ENCODE measurements at regions not wholly inside any gene's neighbourhood (a gene's known extent, or its start where the extent isn't known, plus 50 kb on each side); places are given as distances from the start of the nearest gene placed in this dataset.
"Not testable (repeated sequence)": the region's sequence is repeated elsewhere in the genome, so short reads cannot be mapped to it uniquely, and the experiment has no call there.

DNA sequence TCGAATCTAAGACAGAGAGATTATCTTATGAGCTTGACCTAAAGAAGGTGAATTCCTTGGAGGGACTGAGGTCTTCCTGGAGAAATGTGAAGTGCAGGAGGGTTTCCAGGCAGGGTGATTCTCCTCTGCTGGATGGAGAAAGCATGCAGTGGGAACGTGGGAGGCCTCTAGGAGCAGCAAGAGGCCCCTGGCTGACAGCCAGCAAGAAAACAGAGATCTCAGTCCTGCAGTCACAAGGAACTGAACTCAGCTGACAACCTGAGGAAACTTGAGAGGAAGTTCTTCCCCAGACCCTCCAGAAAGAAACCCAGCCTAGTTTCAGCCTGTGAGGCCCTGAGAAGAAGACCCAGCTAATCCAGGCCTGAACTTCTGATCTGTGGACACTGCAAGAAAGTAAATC is 345.9 kb downstream of the FAM72C start:
- no peak for DNase-seq (ENCODE audit: low read depth, low spot score)

DNA sequence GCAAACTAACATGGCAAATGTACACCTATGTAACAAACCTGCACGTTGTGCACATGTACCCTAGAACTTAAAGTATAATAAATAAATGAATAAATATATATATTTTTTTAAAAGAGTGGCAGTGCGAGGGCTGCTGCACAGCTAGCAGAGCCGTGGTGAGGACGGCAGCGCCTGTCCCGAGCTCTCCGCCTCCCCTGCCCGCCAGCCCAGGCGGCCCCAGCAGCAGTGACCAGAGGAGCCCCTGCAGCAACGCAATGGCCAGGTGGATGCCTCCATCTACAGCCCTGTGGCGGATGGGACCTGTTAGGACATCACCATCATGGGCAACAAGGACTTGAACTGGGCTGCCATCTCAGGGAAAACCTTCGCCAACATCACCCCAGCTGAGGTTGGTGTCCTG is 351.9 kb downstream of the FAM72C start:
- no peak for DNase-seq (ENCODE audit: low read depth, low spot score)

DNA sequence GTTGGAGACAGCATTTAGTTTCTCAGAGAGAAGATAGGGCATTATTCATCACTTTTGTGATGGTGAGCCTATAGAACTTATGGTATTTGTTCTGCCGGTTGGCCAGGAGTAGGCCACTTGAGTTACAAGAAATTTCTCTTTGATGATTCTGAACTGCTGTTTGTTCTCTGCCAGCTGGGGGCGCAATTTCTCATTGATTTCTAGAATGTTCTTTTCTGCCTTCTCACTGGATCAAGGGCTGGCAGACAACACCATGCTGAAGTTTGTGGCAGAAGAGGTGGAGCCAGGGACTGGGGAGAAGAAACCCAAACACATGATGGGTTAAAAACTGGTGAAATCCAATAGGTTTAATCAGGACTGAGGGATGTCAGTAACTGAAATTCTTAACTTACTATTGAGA is 360.6 kb downstream of the FAM72C start:
- no peak for DNase-seq (ENCODE audit: low read depth, low spot score)

DNA sequence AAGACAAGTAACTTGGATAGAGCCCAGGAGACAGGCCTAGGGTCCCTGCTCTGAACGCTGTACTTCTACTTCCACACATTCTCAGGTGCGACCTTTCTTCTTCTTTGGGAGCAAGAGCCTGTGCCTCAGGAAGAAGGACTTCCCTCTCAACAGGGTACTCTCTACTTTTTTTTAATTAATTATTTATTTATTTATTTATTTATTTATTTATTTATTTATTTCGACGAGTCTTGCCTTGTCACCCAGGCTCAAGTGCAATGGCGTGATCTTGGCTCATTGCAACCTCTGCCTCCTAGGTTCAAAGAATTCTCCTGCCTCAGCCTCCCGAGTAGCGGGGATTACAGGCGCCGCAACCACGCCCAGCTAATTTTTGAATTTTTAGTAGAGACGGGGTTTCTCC is 361.6 kb downstream of the FAM72C start:
- DNase-seq (ENCODE audit: low read depth, low spot score) = no peak

DNA sequence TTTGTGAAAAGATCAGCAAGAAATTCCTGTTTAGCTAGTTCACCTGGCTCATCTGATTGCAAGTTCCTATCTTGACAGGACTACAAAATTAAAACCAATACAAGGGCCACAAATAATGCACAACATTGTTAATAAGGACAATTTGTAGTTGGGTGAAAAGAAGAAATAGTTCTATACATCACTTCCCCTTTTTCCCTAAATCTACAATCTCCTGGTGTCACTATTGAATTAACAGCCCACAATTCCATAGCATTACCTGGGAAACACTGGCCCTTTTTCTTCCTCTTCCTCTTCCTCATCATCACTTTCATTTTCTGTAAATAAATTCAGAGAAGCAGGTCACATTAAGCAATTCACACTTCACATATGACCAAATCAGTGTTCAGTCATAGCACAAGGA is 366.9 kb downstream of the FAM72C start:
- DNase-seq (ENCODE audit: low read depth, low spot score) = no peak

DNA sequence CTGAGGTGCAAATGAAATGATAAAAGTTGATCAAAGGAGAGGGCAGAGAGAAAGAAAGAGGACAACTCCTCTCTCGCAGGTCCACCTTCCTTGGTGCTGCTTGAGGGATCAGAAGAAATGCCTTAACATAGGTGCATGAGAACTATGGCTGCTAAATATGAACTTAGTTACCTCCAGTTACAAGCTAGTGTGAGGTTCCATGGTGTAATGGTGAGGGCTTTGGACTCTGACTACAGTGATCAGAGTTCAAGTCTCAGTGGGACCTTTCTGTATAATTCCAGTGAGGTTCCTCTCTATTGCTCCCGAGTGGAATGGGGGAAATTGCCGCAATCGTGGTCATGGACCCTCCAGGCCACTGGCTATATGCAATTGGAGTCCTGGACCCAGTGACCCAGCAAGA is 387.3 kb downstream of the FAM72C start:
- no peak for DNase-seq (ENCODE audit: low read depth, low spot score)

DNA sequence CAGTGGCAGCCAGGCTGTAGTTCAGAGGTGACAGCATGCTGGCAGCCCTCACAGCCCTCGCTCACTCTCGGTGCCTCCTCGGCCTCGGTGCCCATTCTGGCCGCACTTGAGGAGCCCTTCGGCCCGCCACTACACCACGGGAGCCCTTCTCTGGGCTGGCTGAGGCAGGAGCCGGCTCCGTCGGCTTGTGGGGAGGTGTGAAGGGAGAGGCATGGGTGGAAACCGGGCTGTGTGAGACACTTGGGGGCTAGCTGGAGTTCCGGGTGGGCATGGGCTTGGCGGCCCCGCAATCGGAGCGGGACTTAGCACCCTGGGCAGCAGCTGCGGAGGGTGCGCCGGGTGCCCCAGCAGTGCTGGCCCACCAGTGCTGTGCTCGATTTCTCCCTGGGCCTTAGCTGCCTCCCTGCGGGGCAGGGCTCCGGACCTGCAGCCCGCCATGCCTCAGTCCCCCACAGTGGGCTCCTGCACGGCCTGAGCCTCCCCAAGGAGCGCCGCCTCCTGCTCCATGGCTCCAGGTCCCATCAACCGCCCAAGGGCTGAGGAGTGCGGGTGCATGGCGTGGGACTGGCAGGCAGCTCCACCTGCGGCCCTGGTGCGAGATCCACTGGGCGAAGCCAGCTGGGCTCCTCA is 396.8 kb downstream of the FAM72C start:
- DNase-seq (ENCODE audit: low read depth, low spot score) = no peak

DNA sequence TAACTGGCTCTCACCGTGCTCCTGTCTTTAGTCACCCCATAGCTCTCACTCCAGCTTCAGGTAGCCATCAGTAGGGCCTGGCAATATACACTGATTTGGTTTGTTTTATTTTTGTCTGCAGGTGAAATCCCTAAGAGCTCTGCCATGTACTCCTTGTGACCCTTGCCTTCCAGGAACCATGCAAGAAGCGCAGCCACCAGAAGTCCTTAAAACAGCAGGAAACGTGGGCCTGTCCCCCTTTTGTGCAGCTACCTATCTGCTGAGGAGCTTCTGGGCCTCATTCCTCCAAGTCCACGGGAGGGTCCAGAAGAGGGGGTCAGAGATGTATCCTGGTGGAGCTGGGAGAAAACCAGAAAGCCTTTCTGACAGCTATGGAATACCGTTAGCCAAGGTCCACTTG is 399.1 kb downstream of the FAM72C start:
- not testable (repeated sequence) for DNase-seq (ENCODE audit: low read depth, low spot score)

DNA sequence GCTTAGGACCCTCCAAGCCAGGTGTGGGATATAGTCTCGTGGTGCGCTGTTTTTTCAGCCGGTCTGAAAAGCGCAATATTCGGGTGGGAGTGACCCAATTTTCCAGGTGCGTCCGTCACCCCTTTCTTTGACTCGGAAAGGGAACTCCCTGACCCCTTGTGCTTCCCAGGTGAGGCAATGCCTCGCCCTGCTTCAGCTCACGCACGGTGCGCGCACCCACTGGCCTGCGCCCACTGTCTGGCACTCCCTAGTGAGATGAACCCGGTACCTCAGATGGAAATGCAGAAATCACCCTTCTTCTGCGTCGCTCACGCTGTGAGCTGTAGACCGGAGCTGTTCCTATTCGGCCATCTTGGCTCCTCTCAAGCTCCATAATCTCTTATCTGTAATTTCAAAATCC is 408.0 kb downstream of the FAM72C start:
- not testable (repeated sequence) for DNase-seq (ENCODE audit: low read depth, low spot score)

DNA sequence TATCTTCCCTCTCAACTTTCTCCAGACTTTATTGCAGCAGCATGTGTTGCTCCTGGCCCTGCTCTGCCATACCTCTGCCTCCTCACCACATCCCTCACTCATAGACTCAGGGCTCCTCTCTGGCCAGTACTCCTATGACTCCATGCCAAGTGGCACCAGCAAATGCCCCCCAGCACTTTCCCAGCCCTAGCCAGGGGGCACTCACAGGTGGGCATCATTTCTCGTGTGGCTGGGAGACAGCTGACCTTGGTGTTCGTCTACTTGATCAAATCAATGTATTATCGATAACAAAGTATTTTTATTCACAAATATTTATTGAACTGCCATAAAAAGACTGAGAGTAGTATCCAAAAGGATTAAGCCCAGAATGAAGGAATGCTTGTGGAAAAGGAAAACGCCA is 418.2 kb downstream of the FAM72C start:
- DNase-seq (ENCODE audit: low read depth, low spot score) = no peak

DNA sequence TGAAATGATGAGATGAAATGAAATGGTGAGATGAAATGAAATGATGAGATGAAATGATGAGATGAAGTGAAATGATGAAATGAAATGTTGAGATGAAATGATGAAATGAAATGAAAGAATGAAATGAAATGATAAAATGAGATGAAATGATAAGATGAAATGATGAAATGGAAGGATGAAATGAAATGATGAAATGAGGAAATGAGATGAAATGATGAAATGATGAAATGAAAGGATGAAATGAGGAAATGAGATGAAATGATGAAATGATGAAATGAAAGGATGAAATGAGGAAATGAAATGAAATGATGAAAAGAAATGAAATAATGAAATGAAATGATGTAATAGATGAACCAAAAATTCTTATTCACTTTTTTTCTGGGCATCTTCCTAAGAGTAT is 467.1 kb downstream of the FAM72C start:
- DNase-seq (ENCODE audit: low read depth, low spot score) = not testable (repeated sequence)

DNA sequence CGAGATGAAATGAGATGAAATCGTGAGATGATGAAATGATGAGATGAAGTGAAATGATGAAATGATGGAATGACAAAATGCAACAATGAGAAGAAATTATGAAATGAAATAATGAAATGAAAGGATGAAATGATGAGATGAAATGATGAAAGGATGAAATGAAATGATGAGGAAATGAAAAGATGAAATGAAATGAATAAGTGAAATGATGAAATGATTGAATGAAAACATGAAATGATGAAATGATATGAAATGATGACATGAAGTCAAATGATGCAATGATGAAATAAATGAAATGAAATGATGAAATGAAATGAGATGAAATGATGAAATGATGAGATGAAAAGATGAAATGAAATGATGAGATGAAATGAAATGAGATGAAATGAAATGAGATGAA is 467.7 kb downstream of the FAM72C start:
- DNase-seq (ENCODE audit: low read depth, low spot score) = not testable (repeated sequence)

DNA sequence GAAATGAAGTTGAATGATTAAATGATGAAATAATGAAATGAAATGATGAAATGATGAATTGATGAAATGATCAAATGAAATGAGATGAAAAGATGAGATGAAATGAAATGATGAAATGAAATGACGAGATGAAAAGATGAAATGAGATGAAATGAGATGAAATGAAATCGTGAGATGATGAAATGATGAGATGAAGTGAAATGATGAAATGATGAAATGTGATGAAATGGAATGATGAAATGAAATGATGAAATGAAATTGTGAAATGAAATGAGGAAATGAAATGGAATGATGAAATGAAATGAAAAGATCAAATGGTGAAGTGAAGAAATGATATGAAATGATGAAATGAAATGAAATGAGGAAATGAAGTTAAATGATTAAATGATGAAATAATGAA is 468.7 kb downstream of the FAM72C start:
- DNase-seq (ENCODE audit: low read depth, low spot score) = not testable (repeated sequence)

DNA sequence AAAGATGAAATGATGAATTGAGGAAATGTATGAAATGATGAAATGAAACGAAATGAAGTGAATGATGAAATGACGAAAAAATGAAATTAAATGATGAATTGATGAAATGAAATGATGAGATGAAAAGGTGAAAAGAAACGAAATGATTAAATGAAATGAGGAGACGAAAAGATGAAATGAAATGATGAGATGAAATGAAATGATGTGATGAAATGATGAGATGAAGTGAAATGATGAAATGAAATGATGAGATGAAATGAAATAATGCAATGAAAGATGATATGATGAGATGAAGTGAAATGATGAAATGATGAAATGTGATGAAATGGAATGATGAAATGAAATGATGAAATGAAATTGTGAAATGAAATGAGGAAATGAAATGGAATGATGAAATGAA is 469.7 kb downstream of the FAM72C start:
- not testable (repeated sequence) for DNase-seq (ENCODE audit: low read depth, low spot score)

DNA sequence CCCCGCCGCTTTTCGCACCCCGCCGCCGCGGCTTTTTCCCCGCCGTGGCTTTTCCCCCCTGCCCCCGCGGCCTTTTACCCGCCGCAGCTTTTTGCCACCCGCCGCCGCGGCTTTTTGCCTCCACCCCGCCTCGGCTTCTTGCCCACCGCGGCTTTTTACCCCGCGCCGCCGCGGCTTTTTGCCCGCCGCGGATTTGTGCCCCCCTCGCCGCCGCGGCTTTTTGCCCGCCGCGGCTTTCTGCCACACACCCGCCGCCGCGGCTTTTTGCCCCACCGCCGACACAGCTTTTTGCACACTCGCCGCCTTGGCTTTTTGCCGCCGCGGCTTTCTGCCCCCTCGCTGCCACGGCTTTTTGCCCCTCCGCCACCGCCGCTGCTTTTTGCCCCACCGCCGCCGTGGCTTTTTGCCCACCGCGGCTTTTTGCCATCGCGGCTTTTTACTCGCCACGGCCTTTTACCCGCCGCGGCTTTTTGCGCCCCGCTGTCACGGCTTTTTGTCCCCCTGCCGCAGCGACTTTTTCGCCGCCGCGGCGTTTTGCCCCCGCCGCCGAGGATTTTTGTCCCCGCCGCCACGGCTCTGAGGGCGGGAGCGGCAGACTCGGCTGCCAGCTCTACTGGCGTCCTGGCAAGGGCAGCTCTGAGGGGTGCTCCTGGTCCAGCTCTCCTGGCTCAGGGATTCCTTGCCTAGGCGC is 473.6 kb downstream of the FAM72C start:
- DNase-seq (ENCODE audit: low read depth, low spot score) = peak; percentile 5

DNA sequence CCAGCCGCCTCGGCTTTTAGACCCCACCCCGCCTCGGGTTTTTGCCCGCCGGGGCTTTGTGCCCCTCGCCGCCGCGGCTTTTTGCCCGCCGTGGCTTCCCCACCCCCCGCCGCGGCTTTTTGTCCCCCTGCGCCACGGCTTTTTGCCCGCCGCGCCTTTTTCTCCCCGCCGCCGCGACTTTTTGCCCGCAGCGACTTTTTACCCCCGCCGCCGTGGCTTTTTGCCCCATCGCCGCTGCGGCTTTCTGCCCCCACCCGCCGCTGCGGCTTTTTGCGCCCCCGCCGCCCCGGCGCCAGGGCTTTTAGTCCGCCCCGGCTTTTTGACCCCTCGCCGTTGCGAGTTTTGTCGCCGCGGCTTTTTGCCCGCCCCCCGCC is 474.4 kb downstream of the FAM72C start:
- DNase-seq (ENCODE audit: low read depth, low spot score) = peak; percentile 2

DNA sequence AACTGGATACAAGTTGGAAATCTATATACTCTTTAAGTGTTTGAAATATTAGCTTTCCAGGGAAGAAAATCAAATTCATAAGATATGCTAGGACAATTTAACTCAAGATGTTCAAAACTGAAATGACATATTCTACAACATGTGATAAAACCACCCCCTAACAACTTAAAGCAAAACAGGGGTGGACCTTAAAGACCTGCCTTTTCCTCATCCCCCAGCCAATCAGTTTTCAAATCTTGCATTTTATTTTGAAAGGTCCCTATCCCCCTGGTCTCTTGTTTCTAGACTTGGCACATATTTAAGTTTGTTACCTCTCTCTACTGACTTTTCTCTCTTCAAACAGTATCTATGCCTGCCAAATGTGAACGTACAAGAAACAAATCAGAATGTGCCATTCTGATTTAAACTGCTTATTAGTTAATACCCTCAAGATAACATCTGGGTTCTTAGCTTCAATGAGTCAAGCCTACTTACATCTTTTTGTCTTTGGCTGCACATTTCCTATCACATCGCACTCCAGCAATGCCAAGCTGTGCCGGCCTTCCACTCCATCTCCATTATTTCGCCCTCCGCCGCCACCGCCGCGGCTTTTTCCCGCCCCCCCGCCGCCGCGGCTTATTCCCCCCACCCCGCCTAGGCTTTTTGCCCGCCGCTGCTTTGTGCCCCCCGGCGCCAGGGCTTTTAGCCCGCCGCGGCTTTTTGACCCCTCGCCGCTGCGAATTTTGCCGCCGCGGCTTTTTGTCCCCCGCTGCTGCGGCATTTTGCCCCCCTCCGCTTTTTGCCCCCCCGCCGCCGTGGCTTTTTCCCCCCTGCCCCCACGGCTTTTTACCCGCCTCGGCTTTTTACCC is 475.0 kb downstream of the FAM72C start:
- DNase-seq (ENCODE audit: low read depth, low spot score) = not testable (repeated sequence)

All from astrocyte of the hippocampus (primary cell).